ENCODE measurements at regions not wholly inside any gene's neighbourhood (a gene's known extent, or its start where the extent isn't known, plus 50 kb on each side); places are given as distances from the start of the nearest gene placed in this dataset.

DNA sequence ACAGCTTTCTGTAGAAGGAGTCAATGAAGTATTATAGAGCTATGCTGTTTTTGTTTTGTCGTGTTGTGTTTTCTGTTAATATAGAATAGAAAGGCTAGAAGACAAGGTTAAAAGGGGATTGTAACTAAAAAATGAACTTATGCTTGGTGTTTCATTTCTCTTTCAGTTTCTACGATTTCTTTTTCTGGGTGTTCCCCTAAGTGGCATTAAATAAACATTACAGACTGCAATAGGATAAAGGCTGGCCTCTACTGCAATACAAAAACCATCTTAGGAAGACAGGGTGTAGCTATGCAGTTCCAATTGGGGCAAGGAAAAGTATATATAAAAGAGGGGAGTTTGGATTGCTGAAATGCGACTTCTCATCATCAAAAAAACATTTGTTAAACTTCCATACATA lies 1609.7 kb upstream of the ACVR2A start:
- in situ Hi-C loops (cut with MboI; ENCODE audit: low sequenced_read_pairs), result no loop called here

DNA sequence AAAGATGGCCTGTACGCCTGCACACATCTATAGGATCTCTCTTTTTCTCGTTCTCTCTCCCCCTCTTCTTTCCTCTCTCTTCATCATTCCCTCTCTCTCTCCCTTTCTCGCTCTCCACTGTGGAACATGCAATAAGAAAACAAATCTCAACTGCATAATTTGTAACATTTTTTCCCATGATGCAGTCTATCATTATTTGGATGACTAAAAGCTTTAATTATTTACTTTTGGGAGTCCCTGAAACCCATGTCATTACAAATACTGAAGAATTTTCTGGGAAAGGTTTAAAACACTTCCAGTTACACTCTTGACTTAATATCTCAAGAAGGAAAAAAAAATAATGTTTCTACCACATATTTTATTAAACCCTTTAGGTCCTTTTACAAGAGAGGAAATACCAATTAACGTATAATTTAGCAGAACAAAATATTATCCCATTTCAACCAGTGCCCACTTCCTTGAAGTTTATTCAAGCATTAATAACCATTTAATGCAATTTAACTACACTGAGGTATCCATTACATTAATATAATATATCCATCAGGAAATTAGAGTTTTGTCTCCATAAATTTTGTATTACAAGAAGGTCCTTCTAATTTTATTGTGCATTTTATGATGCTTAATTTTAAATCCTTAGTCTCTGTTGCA lies 1615.2 kb upstream of the ACVR2A start:
- in situ Hi-C loops (cut with MboI; ENCODE audit: low sequenced_read_pairs), result no loop called here

DNA sequence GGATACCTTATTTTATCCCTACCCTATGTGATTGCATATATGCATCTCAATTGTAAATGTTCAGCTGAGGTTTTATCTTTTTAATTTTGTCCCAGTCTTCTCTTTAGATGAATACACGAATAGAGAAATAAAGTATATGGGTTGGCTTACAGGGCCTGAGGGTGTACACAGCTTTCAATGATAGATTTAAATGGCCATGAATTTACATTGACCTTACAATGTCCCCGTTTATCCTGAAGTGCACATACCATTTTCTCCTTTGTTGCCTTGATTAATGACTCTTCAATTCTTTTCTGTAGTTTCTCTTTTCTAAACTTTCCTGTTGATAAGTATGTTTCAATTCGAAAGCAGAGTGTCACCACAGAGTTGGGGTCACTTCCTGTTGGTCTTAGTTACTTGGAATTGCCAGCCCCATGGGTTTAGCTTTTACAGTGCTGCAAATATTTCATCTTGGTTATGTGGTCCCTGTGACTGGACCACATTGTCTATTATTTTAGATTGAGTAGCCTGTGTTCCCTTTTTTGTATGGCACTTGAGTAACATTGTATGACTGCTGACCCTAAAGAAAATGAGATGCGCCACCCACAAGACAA lies 1616.3 kb upstream of the ACVR2A start:
- in situ Hi-C loops (cut with MboI; ENCODE audit: low sequenced_read_pairs), result no loop called here

DNA sequence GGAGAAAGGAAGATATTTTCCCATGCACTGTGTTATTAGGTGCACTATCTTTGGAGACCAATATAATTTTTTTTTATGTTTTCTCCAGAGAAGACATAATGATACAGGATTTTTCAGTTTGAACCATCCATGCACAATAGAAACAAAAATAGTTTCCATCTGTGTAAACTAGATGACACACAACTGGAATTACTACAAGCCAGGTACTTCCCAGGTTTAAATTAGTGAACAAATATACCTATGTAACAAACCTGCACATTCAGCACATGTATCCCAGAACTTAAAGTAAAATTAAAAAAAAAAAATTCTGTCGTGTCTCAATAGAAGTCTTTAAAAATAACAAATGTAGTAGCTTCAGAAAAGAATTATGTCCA lies 1616.8 kb upstream of the ACVR2A start:
- in situ Hi-C loops (cut with MboI; ENCODE audit: low sequenced_read_pairs), result no loop called here

DNA sequence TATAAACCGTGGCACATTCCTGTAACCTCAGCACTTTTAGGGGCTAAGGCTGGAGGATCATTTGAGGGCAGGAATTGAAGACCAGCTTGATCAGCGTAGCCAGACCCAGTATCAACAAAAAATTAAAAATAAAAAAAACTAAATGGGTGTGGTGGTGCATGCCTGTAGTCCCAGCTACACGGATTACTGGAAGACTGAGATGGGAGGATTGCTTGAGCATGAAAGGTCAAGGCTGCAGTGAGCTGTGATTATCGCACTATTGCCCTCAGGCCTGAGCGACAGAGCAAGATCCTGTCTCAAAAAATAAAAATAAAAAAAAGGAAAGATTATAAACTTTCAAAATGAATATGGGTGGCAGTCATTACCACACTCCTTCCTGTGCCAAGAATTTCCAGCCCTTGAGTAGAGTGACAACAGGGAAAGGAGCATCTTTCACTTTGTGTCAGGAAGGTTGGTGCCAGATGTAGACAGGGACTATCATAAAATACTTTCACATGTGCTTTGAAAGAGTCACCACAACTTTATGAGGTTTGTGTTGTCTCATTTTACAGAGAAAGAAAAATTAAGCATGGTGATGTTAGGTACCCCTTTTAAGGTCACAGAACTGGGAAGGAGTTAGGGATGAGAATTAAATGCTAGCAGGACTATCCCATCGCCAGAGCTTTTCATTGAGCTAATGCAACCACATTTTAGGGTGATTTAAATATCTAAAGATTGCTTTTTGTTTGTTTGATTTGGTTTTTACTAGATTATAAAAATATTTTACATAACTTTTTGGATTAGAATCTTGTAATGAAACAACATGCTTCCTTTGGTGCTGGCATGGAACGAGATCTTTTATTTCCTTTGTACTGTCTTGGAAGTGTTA lies 1617.4 kb upstream of the ACVR2A start:
- in situ Hi-C loops (cut with MboI; ENCODE audit: low sequenced_read_pairs), result no loop called here

DNA sequence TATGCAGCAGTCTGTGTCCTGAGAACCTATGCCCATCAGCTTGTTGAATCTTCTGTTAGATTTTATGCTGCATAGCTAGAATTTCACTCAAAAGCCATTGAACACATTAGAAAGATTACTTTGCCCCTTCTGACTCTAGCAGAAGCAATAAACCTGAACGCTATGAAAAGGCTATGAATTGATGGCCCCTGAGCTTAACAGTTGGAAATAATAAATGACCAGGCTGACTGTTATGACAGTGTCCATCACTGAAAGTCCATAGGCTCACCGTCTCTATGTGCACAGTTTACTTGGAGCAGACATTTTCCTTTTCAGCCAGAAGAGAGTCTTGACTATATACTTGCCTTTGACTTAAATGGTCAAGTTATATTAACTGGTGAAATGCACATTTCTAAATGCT lies 1618.8 kb upstream of the ACVR2A start:
- in situ Hi-C loops (cut with MboI; ENCODE audit: low sequenced_read_pairs), result no loop called here

DNA sequence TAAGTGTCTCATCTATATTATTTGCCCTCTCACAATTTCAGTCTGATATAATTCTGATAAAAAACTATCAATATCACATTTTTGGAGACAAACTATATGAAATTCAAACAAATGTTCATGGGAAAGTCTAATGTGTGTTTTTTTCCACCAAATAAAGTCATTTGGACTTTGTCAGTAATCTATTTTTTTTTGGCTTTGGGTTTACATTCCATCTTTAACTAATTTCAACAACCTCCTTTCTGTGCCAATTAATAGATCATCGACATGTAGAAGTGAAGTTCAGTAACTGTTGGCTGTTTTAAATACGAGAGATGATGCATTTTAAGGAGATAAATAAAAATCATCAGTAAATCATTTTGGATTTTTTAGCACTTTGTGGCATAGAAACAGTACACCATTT lies 1623.0 kb upstream of the ACVR2A start:
- in situ Hi-C loops (cut with MboI; ENCODE audit: low sequenced_read_pairs), result no loop called here

DNA sequence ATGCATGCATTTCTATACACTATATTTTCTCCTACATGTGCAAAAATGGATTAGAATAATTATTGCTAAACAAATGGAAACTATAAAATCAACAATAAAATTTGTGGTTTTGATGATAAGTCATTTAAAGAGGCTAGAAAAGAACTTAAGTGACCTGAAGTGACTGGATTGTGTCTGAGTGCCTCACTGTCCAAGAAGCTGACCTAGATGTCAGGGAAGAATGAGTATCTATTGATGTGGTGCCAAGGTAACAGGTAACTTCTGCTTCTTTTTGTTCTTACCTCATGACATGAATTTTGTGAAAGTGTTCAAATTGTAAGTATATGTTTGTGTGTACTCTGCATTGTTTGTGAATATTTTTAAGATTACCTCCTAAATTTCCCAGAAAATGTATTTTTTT lies 1623.9 kb upstream of the ACVR2A start:
- in situ Hi-C loops (cut with MboI; ENCODE audit: low sequenced_read_pairs), result no loop called here

DNA sequence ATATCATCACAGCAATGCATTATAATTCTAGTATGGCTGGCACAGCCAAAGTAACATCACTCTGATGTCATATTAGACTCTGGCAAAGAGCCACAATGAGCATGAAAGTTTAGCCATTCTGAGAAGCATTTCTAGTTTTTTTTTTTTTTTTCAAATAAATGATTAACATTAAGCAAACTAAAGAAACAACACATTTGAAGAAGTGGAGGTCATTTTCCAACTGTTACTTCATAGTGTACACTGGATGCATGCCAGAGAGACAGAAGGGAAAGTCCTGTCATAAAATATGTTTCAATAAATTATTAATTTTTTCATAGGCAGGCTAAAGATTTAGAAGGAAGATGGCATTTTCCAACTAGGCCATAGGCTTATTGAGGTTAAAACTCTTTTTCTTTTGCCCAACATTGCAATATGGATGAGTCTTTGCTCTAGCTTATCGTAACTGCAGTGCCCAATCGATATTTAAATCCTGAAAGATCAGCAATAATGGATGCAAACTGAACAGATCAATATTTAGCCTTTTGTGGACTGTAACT lies 1630.4 kb upstream of the ACVR2A start:
- in situ Hi-C loops (cut with MboI; ENCODE audit: low sequenced_read_pairs), result no loop called here

DNA sequence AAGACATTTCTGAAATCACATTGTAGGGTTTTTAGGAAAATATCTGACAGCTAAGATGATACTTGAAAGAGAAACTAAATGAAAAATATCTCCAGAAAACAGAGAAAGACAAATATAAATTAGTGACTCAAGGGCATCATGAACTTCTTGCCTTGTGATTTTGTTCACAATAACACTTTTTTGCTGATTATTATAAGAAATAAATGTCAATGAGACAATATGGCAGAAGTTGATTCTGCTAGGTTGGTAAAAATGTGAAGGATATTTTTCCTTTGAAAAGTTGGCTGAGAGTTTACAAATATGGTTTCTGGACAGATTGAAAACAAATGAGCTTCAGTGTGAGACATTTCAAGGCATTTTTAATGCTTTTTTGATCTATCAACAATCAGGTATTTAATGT lies 1631.2 kb upstream of the ACVR2A start:
- in situ Hi-C loops (cut with MboI; ENCODE audit: low sequenced_read_pairs), result no loop called here

DNA sequence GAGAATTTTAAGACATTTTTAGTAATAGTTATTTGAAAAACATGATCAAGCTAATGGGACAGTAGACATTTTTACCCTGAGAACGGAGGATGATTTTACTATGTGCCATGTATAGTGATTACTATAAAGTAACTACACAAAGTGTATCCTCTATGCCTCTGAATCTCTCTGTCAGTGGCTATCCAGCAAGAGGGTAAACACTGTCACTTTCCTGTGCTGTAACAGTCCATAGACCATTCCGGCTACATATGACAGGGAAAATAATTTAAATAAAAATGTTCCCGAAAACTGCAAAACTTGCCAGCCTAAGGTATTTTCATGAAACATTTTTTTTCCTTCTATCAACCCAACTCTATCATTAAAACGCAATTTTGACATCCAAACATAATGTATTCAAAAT lies 1632.2 kb upstream of the ACVR2A start:
- in situ Hi-C loops (cut with MboI; ENCODE audit: low sequenced_read_pairs), result no loop called here

DNA sequence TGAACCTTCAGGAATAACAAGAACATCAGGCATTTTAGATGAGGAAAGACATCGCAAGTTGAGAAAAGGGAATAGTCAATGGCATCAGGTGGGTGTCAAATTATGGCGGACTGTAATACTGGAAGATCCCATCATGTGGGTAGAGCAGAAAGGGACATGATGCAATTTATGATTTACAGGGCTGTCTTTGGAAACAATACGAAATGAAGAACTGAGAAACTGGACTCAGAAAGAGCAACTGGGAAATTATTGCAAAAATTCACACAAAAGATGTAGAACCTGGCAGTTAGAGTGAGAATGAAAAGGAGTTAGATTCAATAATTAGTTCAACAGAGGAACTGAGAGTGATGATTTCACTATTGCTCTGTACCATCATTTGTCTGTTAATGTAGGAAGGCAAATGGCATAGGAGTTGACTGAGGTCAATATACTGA lies 1635.0 kb upstream of the ACVR2A start:
- in situ Hi-C loops (cut with MboI; ENCODE audit: low sequenced_read_pairs), result no loop called here

DNA sequence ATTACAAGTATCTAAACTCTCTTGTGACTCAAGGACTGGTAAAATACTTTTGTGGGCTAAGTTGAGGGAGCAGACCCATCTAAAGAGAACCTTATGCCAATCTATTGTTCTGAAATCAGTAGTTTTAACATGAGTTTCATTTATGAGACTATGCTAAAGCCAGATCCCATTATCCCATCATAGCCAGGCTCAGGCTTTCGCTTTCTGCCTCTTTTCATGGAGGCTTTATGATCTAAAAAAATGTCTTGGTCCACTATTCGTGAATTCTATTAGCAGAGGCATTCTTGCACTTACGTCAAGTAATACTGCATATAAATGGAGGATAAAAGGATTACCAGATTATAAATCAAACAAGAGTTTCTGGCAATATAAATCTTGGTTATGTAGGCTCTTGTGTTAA lies 1636.9 kb upstream of the ACVR2A start:
- in situ Hi-C loops (cut with MboI; ENCODE audit: low sequenced_read_pairs), result no loop called here

DNA sequence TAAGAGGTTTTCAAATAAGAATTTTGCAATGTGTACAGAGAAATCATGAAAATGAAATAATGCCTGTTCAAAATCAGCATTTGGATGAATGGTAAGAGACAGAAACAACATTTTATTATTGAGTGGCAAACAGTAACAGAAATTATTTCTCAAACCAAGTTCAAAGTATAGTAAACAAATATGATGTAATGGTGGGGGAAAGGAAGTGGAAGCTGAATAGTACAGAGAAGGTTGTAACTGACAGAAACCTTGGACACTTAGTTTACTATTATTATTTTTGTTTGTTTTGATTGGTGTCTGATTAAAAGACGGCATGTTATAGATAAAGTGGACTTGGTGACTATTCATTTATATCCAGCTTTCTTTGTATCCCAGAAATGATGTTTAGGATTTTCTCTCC lies 1637.4 kb upstream of the ACVR2A start:
- in situ Hi-C loops (cut with MboI; ENCODE audit: low sequenced_read_pairs), result no loop called here

DNA sequence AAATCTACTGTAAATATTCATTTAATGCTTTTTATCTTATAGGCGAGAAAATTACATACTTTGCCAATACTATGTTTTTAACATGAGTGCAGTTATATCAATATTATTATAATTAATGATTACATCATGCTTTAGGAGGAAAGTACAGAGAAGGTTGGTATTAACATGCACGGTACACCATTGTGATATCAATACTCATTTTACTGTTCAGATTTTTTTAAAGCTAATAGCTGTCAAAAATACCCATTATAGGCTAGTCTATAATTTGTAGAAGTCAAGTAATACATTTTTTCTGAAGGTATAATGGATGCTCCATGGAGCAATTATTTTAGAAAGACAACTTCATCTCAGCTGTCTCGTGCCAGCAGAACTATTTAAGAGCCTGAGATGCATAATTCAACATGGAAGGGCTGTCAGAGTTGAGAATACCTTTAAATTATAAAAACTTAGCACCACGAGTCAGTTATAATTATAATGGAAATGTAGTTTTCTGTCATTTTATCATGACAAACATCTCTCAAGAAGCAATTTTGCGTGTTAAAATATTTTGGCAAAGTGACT lies 1641.7 kb upstream of the ACVR2A start:
- in situ Hi-C loops (cut with MboI; ENCODE audit: low sequenced_read_pairs), result no loop called here

DNA sequence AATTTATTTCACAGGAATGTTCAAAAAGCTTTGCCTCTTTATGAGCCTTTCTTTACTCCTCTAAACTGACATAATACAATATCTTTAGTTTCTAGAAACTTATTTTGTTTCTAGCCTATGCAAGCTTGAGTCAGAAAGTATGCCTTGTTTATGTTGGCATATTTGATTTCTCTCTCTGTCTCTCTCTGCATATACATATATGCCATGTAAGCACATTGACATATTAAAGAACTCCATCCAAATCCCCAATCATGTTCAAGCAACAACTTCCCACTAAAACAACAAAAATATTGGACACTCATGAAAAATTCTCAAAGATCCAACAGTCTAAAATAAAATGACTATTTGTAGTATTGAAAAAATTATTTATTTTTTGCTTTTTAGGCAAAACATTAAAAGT lies 1651.2 kb upstream of the ACVR2A start:
- in situ Hi-C loops (cut with MboI; ENCODE audit: low sequenced_read_pairs), result no loop called here

DNA sequence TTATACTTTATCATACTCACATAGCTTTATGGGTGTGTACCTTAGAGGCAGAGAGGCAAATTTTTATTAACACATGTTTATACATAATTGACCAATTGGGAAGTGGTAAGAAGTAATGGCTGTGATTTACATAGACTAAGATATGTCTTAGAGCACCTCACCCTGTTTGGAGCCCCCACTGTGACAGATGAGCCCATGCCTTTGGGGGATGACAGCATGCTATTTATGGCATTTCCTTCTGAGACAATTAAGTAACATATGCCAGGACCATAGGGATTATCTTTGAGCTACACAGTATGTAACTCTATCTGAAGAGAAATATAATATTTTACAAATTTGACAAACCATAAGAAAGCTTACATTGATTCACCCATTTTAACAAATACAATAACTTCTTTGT lies 1655.3 kb upstream of the ACVR2A start:
- in situ Hi-C loops (cut with MboI; ENCODE audit: low sequenced_read_pairs), result no loop called here

DNA sequence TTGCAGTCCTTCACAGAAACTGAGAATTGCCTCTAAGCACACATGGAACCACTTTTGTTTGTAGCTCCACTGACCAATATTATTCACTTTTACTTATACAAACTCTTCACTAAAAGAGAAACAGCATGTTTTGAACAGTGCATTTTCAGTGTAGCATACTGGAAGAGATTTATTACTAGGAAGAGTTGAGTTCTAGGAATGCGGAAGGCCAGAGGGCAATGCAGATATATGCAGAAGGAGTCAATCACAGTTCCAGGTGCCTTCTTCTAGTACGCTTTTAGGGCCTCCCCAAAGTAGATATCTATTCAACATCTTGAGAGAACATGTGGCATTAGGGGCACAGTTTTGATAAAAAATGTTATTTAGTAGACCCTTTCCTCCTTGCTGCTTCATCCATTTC lies 1654.0 kb upstream of the ZEB2 start:
- in situ Hi-C loops (cut with MboI; ENCODE audit: low sequenced_read_pairs), result no loop called here

DNA sequence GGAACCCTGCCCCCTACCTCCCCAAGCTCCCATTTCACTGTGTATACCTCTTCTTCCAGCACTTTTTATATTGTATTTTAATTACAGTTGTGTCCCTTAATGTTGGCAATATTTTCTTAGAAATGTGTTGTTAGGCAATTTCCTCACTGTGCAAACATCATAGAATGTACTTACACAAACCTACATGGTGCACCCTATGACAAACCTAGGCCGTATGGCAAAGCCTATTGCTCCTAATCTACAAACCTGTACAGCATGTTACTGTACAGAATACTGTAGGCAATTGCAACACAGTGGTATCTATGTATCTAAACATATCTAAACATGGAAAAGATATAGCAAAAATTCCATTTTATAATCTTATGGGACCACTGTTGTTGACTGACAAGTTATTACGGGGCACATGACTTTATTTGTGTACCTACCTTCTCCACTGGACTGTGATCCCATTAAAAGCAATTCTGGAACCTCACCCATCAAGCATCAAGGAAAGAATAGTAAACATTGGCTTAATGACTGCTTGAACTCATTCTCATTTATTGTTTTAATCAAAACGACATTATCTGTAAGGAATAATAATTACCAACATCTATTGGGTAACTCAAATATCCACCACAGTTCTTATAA lies 1641.5 kb upstream of the ZEB2 start:
- in situ Hi-C loops (cut with MboI; ENCODE audit: low sequenced_read_pairs), result no loop called here

DNA sequence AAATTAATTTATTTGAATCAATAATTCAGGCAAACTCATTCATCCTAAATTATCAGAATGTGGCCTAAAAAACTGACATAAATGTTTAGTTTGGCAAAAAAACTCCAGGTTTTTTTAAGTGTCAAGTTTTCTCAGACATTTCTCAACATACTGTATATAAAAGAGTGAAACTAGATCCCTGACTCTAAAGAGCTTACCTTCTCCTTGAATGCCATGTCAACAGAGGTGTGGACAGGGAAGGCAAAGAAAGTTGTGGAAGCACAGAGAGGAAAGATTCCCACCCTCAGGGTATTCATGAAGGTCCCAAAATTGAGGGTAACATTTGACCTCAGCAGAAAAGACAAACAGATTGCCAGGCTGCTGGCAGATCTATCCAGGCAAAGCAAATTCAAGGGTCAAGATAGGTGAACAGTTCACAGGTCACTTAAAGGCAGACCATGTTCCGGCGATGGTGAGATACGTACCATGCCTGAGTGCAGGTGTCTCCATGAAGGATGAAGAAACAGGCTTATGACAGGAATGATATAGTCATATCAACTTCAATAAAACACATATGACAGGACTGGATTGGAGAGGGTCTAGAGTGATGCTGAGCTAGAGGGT lies 1638.3 kb upstream of the ZEB2 start:
- in situ Hi-C loops (cut with MboI; ENCODE audit: low sequenced_read_pairs), result no loop called here
